ENCODE measurements at regions not wholly inside any gene's neighbourhood (a gene's known extent, or its start where the extent isn't known, plus 50 kb on each side); places are given as distances from the start of the nearest gene placed in this dataset.
"Not testable (repeated sequence)": the region's sequence is repeated elsewhere in the genome, so short reads cannot be mapped to it uniquely, and the experiment has no call there.

DNA sequence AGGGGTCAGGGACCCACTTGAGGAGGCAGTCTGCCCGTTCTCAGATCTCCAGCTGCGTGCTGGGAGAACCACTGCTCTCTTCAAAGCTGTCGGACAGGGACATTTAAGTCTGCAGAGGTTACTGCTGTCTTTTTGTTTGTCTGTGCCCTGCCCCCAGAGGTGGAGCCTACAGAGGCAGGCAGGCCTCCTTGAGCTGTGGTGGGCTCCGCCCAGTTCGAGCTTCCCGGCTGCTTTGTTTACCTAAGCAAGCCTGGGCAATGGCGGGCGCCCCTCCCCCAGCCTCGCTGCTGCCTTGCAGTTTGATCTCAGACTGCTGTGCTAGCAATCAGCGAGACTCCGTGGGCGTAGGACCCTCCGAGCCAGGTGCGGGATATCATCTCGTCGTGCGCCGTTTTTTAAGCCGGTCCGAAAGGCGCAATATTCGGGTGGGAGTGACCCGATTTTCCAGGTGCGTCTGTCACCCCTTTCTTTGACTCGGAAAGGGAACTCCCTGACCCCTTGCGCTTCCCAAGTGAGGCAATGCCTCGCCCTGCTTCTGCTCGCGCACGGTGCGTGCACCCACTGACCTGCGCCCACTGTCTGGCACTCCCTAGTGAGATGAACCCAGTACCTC is 131.6 kb downstream of the CD164 start:
- TF ChIP-seq, protein P1, sequence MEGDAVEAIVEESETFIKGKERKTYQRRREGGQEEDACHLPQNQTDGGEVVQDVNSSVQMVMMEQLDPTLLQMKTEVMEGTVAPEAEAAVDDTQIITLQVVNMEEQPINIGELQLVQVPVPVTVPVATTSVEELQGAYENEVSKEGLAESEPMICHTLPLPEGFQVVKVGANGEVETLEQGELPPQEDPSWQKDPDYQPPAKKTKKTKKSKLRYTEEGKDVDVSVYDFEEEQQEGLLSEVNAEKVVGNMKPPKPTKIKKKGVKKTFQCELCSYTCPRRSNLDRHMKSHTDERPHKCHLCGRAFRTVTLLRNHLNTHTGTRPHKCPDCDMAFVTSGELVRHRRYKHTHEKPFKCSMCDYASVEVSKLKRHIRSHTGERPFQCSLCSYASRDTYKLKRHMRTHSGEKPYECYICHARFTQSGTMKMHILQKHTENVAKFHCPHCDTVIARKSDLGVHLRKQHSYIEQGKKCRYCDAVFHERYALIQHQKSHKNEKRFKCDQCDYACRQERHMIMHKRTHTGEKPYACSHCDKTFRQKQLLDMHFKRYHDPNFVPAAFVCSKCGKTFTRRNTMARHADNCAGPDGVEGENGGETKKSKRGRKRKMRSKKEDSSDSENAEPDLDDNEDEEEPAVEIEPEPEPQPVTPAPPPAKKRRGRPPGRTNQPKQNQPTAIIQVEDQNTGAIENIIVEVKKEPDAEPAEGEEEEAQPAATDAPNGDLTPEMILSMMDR (conservative IDR thresholded peaks at IDR 0.05; ENCODE audit: low read depth in 2 of 2), result not testable (repeated sequence)
- not testable (repeated sequence) for TF ChIP-seq CREB1 (CRISPR knock-in tag; IDR thresholded peaks at IDR 0.05; ENCODE audit: low read depth); EZH2 (IDR thresholded peaks at IDR 0.05; ENCODE audit: low read depth, unreplicated experiment); REST (IDR thresholded peaks at IDR 0.05; ENCODE audit: unreplicated experiment); EZH2phosphoT487 (IDR thresholded peaks at IDR 0.05; ENCODE audit: unreplicated experiment); STAT1 (IDR thresholded peaks at IDR 0.05; ENCODE audit: unreplicated experiment); ZNF114 (CRISPR knock-in tag; IDR thresholded peaks at IDR 0.05); JUNB (IDR thresholded peaks at IDR 0.05; ENCODE audit: unreplicated experiment); POLR2AphosphoS5 (IDR thresholded peaks at IDR 0.05; ENCODE audit: low read depth); ZNF462 (CRISPR knock-in tag; IDR thresholded peaks at IDR 0.05); ZNF331 (CRISPR knock-in tag; IDR thresholded peaks at IDR 0.05; ENCODE audit: low read depth)
- TF ChIP-seq, protein P2, sequence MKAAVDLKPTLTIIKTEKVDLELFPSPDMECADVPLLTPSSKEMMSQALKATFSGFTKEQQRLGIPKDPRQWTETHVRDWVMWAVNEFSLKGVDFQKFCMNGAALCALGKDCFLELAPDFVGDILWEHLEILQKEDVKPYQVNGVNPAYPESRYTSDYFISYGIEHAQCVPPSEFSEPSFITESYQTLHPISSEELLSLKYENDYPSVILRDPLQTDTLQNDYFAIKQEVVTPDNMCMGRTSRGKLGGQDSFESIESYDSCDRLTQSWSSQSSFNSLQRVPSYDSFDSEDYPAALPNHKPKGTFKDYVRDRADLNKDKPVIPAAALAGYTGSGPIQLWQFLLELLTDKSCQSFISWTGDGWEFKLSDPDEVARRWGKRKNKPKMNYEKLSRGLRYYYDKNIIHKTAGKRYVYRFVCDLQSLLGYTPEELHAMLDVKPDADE (IDR thresholded peaks at IDR 0.05), result not testable (repeated sequence)
